ENCODE measurements at regions not wholly inside any gene's neighbourhood (a gene's known extent, or its start where the extent isn't known, plus 50 kb on each side); places are given as distances from the start of the nearest gene placed in this dataset.

DNA sequence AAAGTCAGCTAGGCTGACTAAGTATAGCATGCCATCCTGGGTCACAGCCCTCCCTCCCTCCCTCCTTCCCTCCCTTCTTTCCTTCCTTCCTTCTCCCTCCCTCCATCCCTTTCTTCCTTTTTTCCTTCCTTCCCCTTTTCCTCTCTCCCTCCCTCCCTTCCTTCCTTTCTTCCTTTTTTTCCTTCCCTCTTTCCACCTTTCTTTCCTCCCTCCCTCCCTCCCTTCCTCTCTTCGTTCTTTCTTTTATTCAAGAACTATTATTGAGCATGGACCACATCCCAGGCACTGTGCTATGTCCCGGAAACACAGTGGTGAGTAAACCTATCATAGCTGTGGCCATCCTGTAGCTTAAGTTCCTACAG lies 106.2 kb upstream of the BACH2 start:
- TF ChIP-seq SMC3 (IDR thresholded peaks at IDR 0.05; ENCODE audit: low read depth, low read length), result no peak
- no peak for TF ChIP-seq EP300 (IDR thresholded peaks at IDR 0.05; ENCODE audit: borderline replicate concordance in 1 of 2, low read depth in 1 of 2, low read length in 1 of 2)
- TF ChIP-seq SIN3A (IDR thresholded peaks at IDR 0.05; ENCODE audit: borderline replicate concordance, low read depth, low read length), result no peak
- TF ChIP-seq ZBTB33 (IDR thresholded peaks at IDR 0.05; ENCODE audit: borderline replicate concordance, low read depth), result no peak
- TF ChIP-seq, protein P1, sequence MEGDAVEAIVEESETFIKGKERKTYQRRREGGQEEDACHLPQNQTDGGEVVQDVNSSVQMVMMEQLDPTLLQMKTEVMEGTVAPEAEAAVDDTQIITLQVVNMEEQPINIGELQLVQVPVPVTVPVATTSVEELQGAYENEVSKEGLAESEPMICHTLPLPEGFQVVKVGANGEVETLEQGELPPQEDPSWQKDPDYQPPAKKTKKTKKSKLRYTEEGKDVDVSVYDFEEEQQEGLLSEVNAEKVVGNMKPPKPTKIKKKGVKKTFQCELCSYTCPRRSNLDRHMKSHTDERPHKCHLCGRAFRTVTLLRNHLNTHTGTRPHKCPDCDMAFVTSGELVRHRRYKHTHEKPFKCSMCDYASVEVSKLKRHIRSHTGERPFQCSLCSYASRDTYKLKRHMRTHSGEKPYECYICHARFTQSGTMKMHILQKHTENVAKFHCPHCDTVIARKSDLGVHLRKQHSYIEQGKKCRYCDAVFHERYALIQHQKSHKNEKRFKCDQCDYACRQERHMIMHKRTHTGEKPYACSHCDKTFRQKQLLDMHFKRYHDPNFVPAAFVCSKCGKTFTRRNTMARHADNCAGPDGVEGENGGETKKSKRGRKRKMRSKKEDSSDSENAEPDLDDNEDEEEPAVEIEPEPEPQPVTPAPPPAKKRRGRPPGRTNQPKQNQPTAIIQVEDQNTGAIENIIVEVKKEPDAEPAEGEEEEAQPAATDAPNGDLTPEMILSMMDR (IDR thresholded peaks at IDR 0.05), result no peak
